SK-N-SH (cell line): ENCODE measurements at regions not wholly inside any gene's neighbourhood (a gene's known extent, or its start where the extent isn't known, plus 50 kb on each side); places are given as distances from the start of the nearest gene placed in this dataset.

Source experiments
- CTCF ChIA-PET: fragments of 300-600, 350-600 bp; formaldehyde crosslinking; extraction: SDS; loops from one replicate; lab custom pipeline; 2021; lab: Yijun Ruan, JAX
- POLR2A ChIA-PET: fragments of 350-600 bp; sonication (Branson Sonifier 250); formaldehyde crosslinking; extraction: SDS; loops from one replicate; lab custom pipeline; 2020; ENCODE audit warnings: antibody characterized with exemption, inconsistent platforms; lab: Yijun Ruan, JAX
- DNase-seq: peaks from one replicate; pipeline ENCODE4 v3.0.0; 2012
- H2AFZ ChIP-seq: fragments of 200-600 bp; sonication (generic); 2 replicates; pipeline ENCODE4 v1.8.1; 2016; ENCODE audit warnings: antibody characterized with exemption, mild to moderate bottlenecking, low read depth
- H3F3A ChIP-seq: fragments of 200-600 bp; sonication (generic); replicated peaks from 2 replicates; pipeline ENCODE3; 2016; ENCODE audit warnings: antibody characterized with exemption, mild to moderate bottlenecking; ENCODE audit not compliant: insufficient read depth
- H3K27ac ChIP-seq, 2 experiments: fragments of 200-500 bp in 1 of 2; fragments of 200-600 bp in 1 of 2; sonication (Bioruptor generic) in 1 of 2; sonication (generic), shearing (Covaris generic) in 1 of 2; 2 replicates each; pipeline versions ENCODE4 v1.5.1 to v1.6.1; 2014 to 2016; ENCODE audit warnings: low read depth in 2 of 2, inconsistent platforms in 1 of 2, low read length in 1 of 2, mild to moderate bottlenecking in 1 of 2, mixed read lengths in 1 of 2
- H3K27me3 ChIP-seq: fragments of 200-600 bp; sonication (generic), shearing (Covaris generic); 2 replicates; pipeline ENCODE4 v1.6.1; 2016; ENCODE audit warnings: mixed run types; ENCODE audit not compliant: insufficient read depth
- H3K36me3 ChIP-seq, 2 experiments: fragments of 200-500 bp in 1 of 2; fragments of 200-600 bp in 1 of 2; sonication (Bioruptor generic) in 1 of 2; sonication (generic) in 1 of 2; replicated peaks in 1 of 2; 2 replicates each; pipeline versions ENCODE3 to v1.5.1; 2014 to 2016; ENCODE audit warnings: low read length in 1 of 2, mild to moderate bottlenecking in 1 of 2; ENCODE audit not compliant: insufficient read depth in 2 of 2, control insufficient read depth in 1 of 2
- H3K4me1 ChIP-seq, 2 experiments: fragments of 200-500 bp in 1 of 2; fragments of 200-600 bp in 1 of 2; sonication (Bioruptor generic) in 1 of 2; sonication (generic), shearing (Covaris generic) in 1 of 2; 2 replicates each; pipeline versions ENCODE4 v1.5.1 to v1.6.1; 2014 to 2016; ENCODE audit warnings: low read depth in 1 of 2, low read length in 1 of 2, mixed run types in 1 of 2; ENCODE audit not compliant: insufficient read depth in 2 of 2, control insufficient read depth in 1 of 2
- H3K4me2 ChIP-seq: fragments of 200-600 bp; sonication (generic), shearing (Covaris generic); 2 replicates; pipeline ENCODE4 v1.6.1; 2017; ENCODE audit warnings: mixed run types
- H3K4me3 ChIP-seq, 2 experiments: fragments of 200-500 bp in 1 of 2; fragments of 200-600 bp in 1 of 2; sonication (Bioruptor generic) in 1 of 2; sonication (generic), shearing (Covaris generic) in 1 of 2; 2 replicates each; pipeline versions ENCODE4 v1.5.1 to v1.8.1; 2014 to 2016; ENCODE audit warnings: low read depth in 2 of 2, inconsistent platforms in 1 of 2, low read length in 1 of 2, mild to moderate bottlenecking in 1 of 2, mixed read lengths in 1 of 2, moderate library complexity in 1 of 2
- H3K79me2 ChIP-seq: fragments of 200-600 bp; sonication (generic); 2 replicates; pipeline ENCODE4 v1.8.1; 2017; ENCODE audit warnings: mild to moderate bottlenecking; ENCODE audit not compliant: insufficient read depth
- H3K9ac ChIP-seq: fragments of 200-600 bp; sonication (generic); 2 replicates; pipeline ENCODE4 v1.6.1; 2017; ENCODE audit warnings: mixed run types
- H3K9me2 ChIP-seq: fragments of 200-600 bp; sonication (generic); 2 replicates; pipeline ENCODE4 v1.6.1; 2017; ENCODE audit warnings: mixed run types
- H3K9me3 ChIP-seq: fragments of 200-600 bp; sonication (generic); 2 replicates; pipeline ENCODE4 v1.6.1; 2017; ENCODE audit warnings: mixed run types, mild to moderate bottlenecking, moderate library complexity
- H4K20me1 ChIP-seq: fragments of 200-600 bp; sonication (generic); 2 replicates; pipeline ENCODE4 v1.6.1; 2017; ENCODE audit warnings: mild to moderate bottlenecking, mixed run types; ENCODE audit not compliant: insufficient read depth
- ELF1 ChIP-seq: IDR thresholded peaks from 2 replicates; pipeline ENCODE4 v1.4.0; 2012
- EP300 ChIP-seq, 2 experiments: IDR thresholded peaks; 2 replicates each; pipeline versions ENCODE4 v1.4.0 to v1.6.1; 2012; ENCODE audit warnings: borderline replicate concordance in 1 of 2, low read depth in 1 of 2, low read length in 1 of 2
- FOXJ3 ChIP-seq: sonication (generic); formaldehyde crosslinking; IDR thresholded peaks from 2 replicates; pipeline ENCODE4 v1.5.1; 2020; ENCODE audit warnings: mild to moderate bottlenecking, missing genetic modification reagents
- FOXM1 ChIP-seq: IDR thresholded peaks from 2 replicates; pipeline ENCODE4 v1.4.0; 2012; ENCODE audit warnings: low read depth, mild to moderate bottlenecking
- GABPA ChIP-seq: IDR thresholded peaks from 2 replicates; pipeline ENCODE4 v1.4.0; 2012; ENCODE audit warnings: low read depth, mild to moderate bottlenecking
- JUND ChIP-seq: IDR thresholded peaks from 2 replicates; pipeline ENCODE4 v1.4.0; 2012
- NFIC ChIP-seq: IDR thresholded peaks from 2 replicates; pipeline ENCODE4 v1.4.0; 2012; ENCODE audit warnings: borderline replicate concordance
- RAD21 ChIP-seq: IDR thresholded peaks from 2 replicates; pipeline ENCODE4 v1.6.1; 2012; ENCODE audit warnings: mild to moderate bottlenecking, low read length
- RFX5 ChIP-seq: IDR thresholded peaks from 2 replicates; pipeline ENCODE4 v1.6.1; 2012; ENCODE audit warnings: mild to moderate bottlenecking, improper control_type of control experiment, low read length
- RXRA ChIP-seq: IDR thresholded peaks from 2 replicates; pipeline ENCODE4 v1.4.0; 2012; ENCODE audit warnings: low read depth, mild to moderate bottlenecking, borderline replicate concordance
- YY1 ChIP-seq: IDR thresholded peaks from 2 replicates; pipeline ENCODE4 v1.4.0; 2012; ENCODE audit warnings: low read depth, mild to moderate bottlenecking
- WGBS: methylation state at CpG from one replicate; pipeline ENCODE4 v1.1.6; 2017; ENCODE audit warnings: low lambda C conversion rate; 5-methylcytosine and 5-hydroxymethylcytosine counted together
- TF ChIP-seq, protein P1 (sequence below): fragments of 150-350 bp; IDR thresholded peaks from 2 replicates; pipeline ENCODE4 v1.6.1; 2017; ENCODE audit warnings: antibody characterized with exemption, low read length, low read depth, borderline replicate concordance
- TF ChIP-seq, protein P2 (sequence below): IDR thresholded peaks from 2 replicates; pipeline ENCODE4 v1.4.0; 2012; ENCODE audit warnings: low read depth
- TF ChIP-seq, protein P3 (sequence below): fragments of 150-350 bp; IDR thresholded peaks from 2 replicates; pipeline ENCODE4 v1.6.1; 2016; ENCODE audit warnings: mild to moderate bottlenecking, low read depth, low read length

DNA sequence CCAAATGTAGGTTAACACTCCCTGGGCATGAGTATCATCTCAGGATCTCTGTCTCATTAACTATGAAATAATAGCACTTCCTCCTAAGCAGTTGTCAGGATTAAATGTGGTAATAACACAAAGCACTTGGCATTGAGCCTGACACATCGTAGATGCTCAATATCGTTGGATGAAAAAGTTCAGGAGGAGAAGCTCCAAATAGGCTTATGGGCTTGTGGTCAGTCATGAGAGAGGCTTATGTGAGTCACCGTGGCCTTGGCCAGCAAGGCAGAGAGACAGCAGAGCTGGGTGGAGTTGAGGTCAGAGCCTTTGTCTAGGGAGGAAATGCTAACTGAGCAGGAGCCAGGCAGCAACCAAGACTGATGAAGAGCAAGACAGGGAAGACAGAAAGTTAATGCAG is 68.3 kb upstream of the PPM1B start (continued):
- TF ChIP-seq, protein P1, sequence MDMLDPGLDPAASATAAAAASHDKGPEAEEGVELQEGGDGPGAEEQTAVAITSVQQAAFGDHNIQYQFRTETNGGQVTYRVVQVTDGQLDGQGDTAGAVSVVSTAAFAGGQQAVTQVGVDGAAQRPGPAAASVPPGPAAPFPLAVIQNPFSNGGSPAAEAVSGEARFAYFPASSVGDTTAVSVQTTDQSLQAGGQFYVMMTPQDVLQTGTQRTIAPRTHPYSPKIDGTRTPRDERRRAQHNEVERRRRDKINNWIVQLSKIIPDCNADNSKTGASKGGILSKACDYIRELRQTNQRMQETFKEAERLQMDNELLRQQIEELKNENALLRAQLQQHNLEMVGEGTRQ = no peak
- peak; percentile 81; the same call in 1 of the 2 replicates for TF ChIP-seq NFIC
- no peak for TF ChIP-seq RFX5
- peak; percentile 70 for TF ChIP-seq JUND
- TF ChIP-seq YY1 = no peak
- no peak for TF ChIP-seq GABPA
- no peak for TF ChIP-seq ELF1
- TF ChIP-seq, protein P2, sequence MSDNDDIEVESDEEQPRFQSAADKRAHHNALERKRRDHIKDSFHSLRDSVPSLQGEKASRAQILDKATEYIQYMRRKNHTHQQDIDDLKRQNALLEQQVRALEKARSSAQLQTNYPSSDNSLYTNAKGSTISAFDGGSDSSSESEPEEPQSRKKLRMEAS = peak; percentile 39; the same call in 1 of the 2 replicates
- TF ChIP-seq RXRA = peak; percentile 69; the same call in 1 of the 2 replicates
- no peak for TF ChIP-seq RAD21
- no peak for TF ChIP-seq FOXM1

DNA sequence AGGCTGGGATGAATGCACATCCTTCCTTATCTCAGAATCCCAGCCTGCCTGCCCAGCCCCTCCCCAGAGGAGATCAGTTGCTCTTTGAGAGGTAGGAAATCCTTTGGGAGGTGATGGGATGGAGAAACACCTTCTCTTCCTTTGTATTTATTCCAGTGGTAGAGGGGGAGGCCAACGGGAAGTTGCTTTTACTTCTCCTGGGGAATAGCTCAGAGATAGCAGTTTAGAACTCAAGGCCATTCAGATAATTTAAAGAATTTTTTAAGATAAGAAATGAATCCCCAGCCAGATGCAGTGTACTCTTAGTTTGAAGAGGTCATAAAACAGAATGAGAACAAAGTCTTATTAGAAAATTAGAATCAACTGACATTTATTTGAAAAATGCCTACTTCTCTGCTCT is 67.4 kb upstream of the PPM1B start:
- Histone ChIP-seq H3K9ac (no peak overlapping the region), H3K27ac (no peak overlapping the region), H3K9me3 (no peaks in the 10 kb centered on the region), H3F3A (no peaks in the 10 kb centered on the region), H3K79me2 (no peaks in the 10 kb centered on the region), H2AFZ (no peak overlapping the region), H3K9me2 (no peaks in the 10 kb centered on the region), H3K4me2 (0 out of 2 replicates have a peak overlapping the region, but pooled peaks have one; percentile 26), H3K36me3 (no peaks in the 10 kb centered on the region), H4K20me1 (no peaks in the 10 kb centered on the region)
- POLR2A ChIA-PET = no interaction called here
- CTCF ChIA-PET = interaction anchor here (1.1 to 1.6 kb wide), 4 partner anchors 11 to 57 kb away, joined by 3 to 9 read pairs (median 4); no protein-coding TSS in a partner anchor
- no peak for DNase-seq
- TF ChIP-seq, protein P3, sequence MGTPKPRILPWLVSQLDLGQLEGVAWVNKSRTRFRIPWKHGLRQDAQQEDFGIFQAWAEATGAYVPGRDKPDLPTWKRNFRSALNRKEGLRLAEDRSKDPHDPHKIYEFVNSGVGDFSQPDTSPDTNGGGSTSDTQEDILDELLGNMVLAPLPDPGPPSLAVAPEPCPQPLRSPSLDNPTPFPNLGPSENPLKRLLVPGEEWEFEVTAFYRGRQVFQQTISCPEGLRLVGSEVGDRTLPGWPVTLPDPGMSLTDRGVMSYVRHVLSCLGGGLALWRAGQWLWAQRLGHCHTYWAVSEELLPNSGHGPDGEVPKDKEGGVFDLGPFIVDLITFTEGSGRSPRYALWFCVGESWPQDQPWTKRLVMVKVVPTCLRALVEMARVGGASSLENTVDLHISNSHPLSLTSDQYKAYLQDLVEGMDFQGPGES = no peak
- TF ChIP-seq YY1 (no peak), FOXJ3 (CRISPR knock-in tag) (no peak), EP300 (IDR thresholded peaks at IDR 0.05; ENCODE audit: borderline replicate concordance in 1 of 2, low read depth in 1 of 2, low read length in 1 of 2) (no peak)
- TF ChIP-seq, all 33 proteins: peak for 0
- Histone ChIP-seq H3K4me1 (peaks cover 0 to 4% of the 10 kb centered on the region in 2 experiments; a peak in 3 of 4 replicates), H3K4me3 (no peak overlapping the region), H3K27me3 (no peaks in the 10 kb centered on the region)
- 81% methylated on average over 1 of the region's 1 CpG for WGBS
